Neural cell (in vitro differentiated cells): ENCODE measurements at regions not wholly inside any gene's neighbourhood (a gene's known extent, or its start where the extent isn't known, plus 50 kb on each side); places are given as distances from the start of the nearest gene placed in this dataset.

Experiments
- H2AFZ ChIP-seq: fragments of 200-600, 300-800 bp; sonication (generic), shearing (Covaris generic); 2 replicates; pipeline ENCODE4 v1.6.0; 2014; ENCODE audit warnings: low read depth, mild to moderate bottlenecking, antibody characterized with exemption, low read length, moderate library complexity
- H3F3A ChIP-seq: fragments of 200-600 bp; shearing (Covaris generic); 2 replicates; pipeline ENCODE4 v1.6.1; 2016; ENCODE audit warnings: mild to moderate bottlenecking, moderate library complexity, mixed read lengths, antibody characterized with exemption, low read length; ENCODE audit not compliant: insufficient read depth, poor library complexity, severe bottlenecking
- H3K27ac ChIP-seq: fragments of 200-600, 300-800 bp; sonication (generic), shearing (Covaris generic); 2 replicates; pipeline ENCODE4 v1.5.1; 2014; ENCODE audit warnings: mild to moderate bottlenecking, low read length, moderate library complexity
- H3K27me3 ChIP-seq: fragments of 300-800, 200-600 bp; sonication (generic), shearing (Covaris generic); 2 replicates; pipeline ENCODE4 v1.6.0; 2014; ENCODE audit warnings: mild to moderate bottlenecking, low read depth, low read length, moderate library complexity; ENCODE audit not compliant: insufficient read depth
- H3K36me3 ChIP-seq: fragments of 300-800, 200-600 bp; sonication (generic), shearing (Covaris generic); 2 replicates; pipeline ENCODE4 v1.5.1; 2014; ENCODE audit warnings: mild to moderate bottlenecking, antibody characterized with exemption, low read length, moderate library complexity; ENCODE audit not compliant: insufficient read depth
- H3K4me2 ChIP-seq: fragments of 300-800, 200-600 bp; sonication (generic), shearing (Covaris generic); 2 replicates; pipeline ENCODE4 v1.6.0; 2014; ENCODE audit warnings: mild to moderate bottlenecking, low read length
- H3K4me3 ChIP-seq: fragments of 300-800, 200-600 bp; sonication (generic), shearing (Covaris generic); 2 replicates; pipeline ENCODE4 v1.5.1; 2014; ENCODE audit warnings: mild to moderate bottlenecking, low read length, moderate library complexity
- H3K79me2 ChIP-seq: fragments of 200-600 bp; shearing (Covaris generic); replicated peaks from 2 replicates; pipeline ENCODE4 v1.6.0; 2014; ENCODE audit warnings: mild to moderate bottlenecking, low read length, moderate library complexity; ENCODE audit not compliant: insufficient read depth
- H3K9ac ChIP-seq: fragments of 300-800, 200-600 bp; sonication (generic), shearing (Covaris generic); 2 replicates; pipeline ENCODE4 v1.6.1; 2016; ENCODE audit warnings: mild to moderate bottlenecking, low read length, mixed read lengths
- H3K9me2 ChIP-seq: fragments of 200-600 bp; shearing (Covaris generic); 2 replicates; pipeline ENCODE4 v1.6.1; 2016; ENCODE audit warnings: mild to moderate bottlenecking, low read length, mixed read lengths; ENCODE audit not compliant: insufficient read depth
- H3K9me3 ChIP-seq: fragments of 200-600, 300-800 bp; sonication (generic), shearing (Covaris generic); 2 replicates; pipeline ENCODE4 v1.6.1; 2016; ENCODE audit warnings: mild to moderate bottlenecking, mixed run types, low read length, moderate library complexity, mixed read lengths
- H4K20me1 ChIP-seq: fragments of 200-600 bp; shearing (Covaris generic); 2 replicates; pipeline ENCODE4 v1.6.1; 2016; ENCODE audit warnings: mild to moderate bottlenecking, mixed run types; ENCODE audit not compliant: insufficient read depth
- CTCF ChIP-seq: fragments of 450-650 bp; IDR thresholded peaks from 2 replicates; pipeline ENCODE4 v1.5.1; 2014; ENCODE audit warnings: antibody characterized with exemption, mild to moderate bottlenecking, moderate library complexity; ENCODE audit not compliant: poor library complexity, severe bottlenecking
- EP300 ChIP-seq: fragments of 450-650 bp; conservative IDR thresholded peaks from 2 replicates; pipeline ENCODE4 v1.6.1; 2014; ENCODE audit warnings: antibody characterized with exemption, mild to moderate bottlenecking, moderate library complexity; ENCODE audit not compliant: poor library complexity, severe bottlenecking
- EZH2 ChIP-seq: fragments of 200-600, 300-800 bp; shearing (Covaris generic), sonication (generic); IDR thresholded peaks from 2 replicates; pipeline ENCODE4 v1.6.1; 2014; ENCODE audit warnings: antibody characterized with exemption, low read length, borderline replicate concordance, mild to moderate bottlenecking; ENCODE audit not compliant: insufficient read depth, poor library complexity, severe bottlenecking
- MXI1 ChIP-seq: fragments of 450-650 bp; conservative IDR thresholded peaks from 2 replicates; pipeline ENCODE4 v1.6.1; 2014; ENCODE audit warnings: antibody characterized with exemption, mild to moderate bottlenecking; ENCODE audit not compliant: poor library complexity, severe bottlenecking
- POLR2AphosphoS5 ChIP-seq: IDR thresholded peaks from 2 replicates; pipeline ENCODE4 v1.6.1; 2012
- RAD21 ChIP-seq: fragments of 450-650 bp; conservative IDR thresholded peaks from 2 replicates; pipeline ENCODE4 v1.6.1; 2014; ENCODE audit warnings: antibody characterized with exemption, mild to moderate bottlenecking, moderate library complexity
- REST ChIP-seq: IDR thresholded peaks from 2 replicates; pipeline ENCODE4 v1.6.1; 2012; ENCODE audit warnings: borderline replicate concordance
- SMC3 ChIP-seq: fragments of 450-650 bp; conservative IDR thresholded peaks from 2 replicates; pipeline ENCODE4 v1.6.1; 2014; ENCODE audit warnings: antibody characterized with exemption, mild to moderate bottlenecking, moderate library complexity; ENCODE audit not compliant: poor library complexity
- TAF1 ChIP-seq: IDR thresholded peaks from 2 replicates; pipeline ENCODE4 v1.6.1; 2012; ENCODE audit warnings: low read depth

- Histone ChIP-seq H3K36me3 (no peaks in the 10 kb centered on the region), H3K4me3 (no peak overlapping the region), H3K27ac (no peak overlapping the region), H3K9me2 (no peaks in the 10 kb centered on the region), H4K20me1 (no peaks in the 10 kb centered on the region), H3K9me3 (no peaks in the 10 kb centered on the region), H3K4me2 (no peak overlapping the region), H2AFZ (no peak overlapping the region), H3K9ac (no peak overlapping the region), H3K79me2 (no peaks in the 10 kb centered on the region), H3K27me3 (no peaks in the 10 kb centered on the region), H3F3A (no peaks in the 10 kb centered on the region)
- TF ChIP-seq RAD21 (no peak), REST (no peak), POLR2AphosphoS5 (no peak), EP300 (no peak), TAF1 (no peak), CTCF (no peak), EZH2 (no peak), SMC3 (no peak)
Observed at GRCh38 chr18:37628470-37629220, 63.0 kb upstream of the CELF4 start.

- H3K4me2 ChIP-seq: no peak overlapping the region
- H3K79me2 ChIP-seq: no peaks in the 10 kb centered on the region
- no peak for TF ChIP-seq CTCF
- no peak for TF ChIP-seq EP300
- TF ChIP-seq EZH2: no peak
- TF ChIP-seq REST: no peak
- no peak for TF ChIP-seq RAD21
- TF ChIP-seq MXI1: no peak
- no peak for TF ChIP-seq POLR2AphosphoS5
- TF ChIP-seq SMC3: no peak
- TF ChIP-seq TAF1: no peak
- no peaks in the 10 kb centered on the region for H3K9me3 ChIP-seq
- H2AFZ ChIP-seq: no peak overlapping the region
- H4K20me1 ChIP-seq: no peaks in the 10 kb centered on the region
- no peaks in the 10 kb centered on the region for H3K27me3 ChIP-seq
- no peaks in the 10 kb centered on the region for H3F3A ChIP-seq
- H3K27ac ChIP-seq: no peak overlapping the region
- H3K4me3 ChIP-seq: no peak overlapping the region
- H3K9me2 ChIP-seq: no peaks in the 10 kb centered on the region
- no peak overlapping the region for H3K9ac ChIP-seq
- H3K36me3 ChIP-seq: no peaks in the 10 kb centered on the region
Observed at GRCh38 chr18:37624318-37624717, 58.7 kb upstream of the CELF4 start.
